ENCODE measurements at regions not wholly inside any gene's neighbourhood (a gene's known extent, or its start where the extent isn't known, plus 50 kb on each side); places are given as distances from the start of the nearest gene placed in this dataset.

GRCh38 chr3:127405010-127405598 lies 117.3 kb upstream of the PRR20G start:
- no peak for TF ChIP-seq CTCF (IDR thresholded peaks at IDR 0.05)
- no peak for TF ChIP-seq POLR2A (IDR thresholded peaks at IDR 0.05)

Measured in uterus (tissue), 2 donors.